Calu3 (cell line): ENCODE measurements at regions not wholly inside any gene's neighbourhood (a gene's known extent, or its start where the extent isn't known, plus 50 kb on each side); places are given as distances from the start of the nearest gene placed in this dataset.
A peak's percentile ranks its signal among the peaks of the same experiment; 100 is the strongest.

Experiments
- BruUV-seq: library from RNA; stranded (reverse); fragments of 400-500 nt; replicated peaks from 2 replicates; lab custom pipeline; 2021; lab: Mats Ljungman, UMichigan
- CTCF ChIA-PET: fragments of 300-600 bp; sonication (Branson Sonifier 250); formaldehyde crosslinking; loops from one replicate; lab custom pipeline; 2022; ENCODE audit warnings: antibody characterized with exemption; lab: Charles Lee
- DNase-seq: peaks from one replicate; pipeline ENCODE4 v3.0.0; 2022
- H3K27ac Mint-ChIP-seq: one replicate; pipeline ENCODE4 v1.8.0; 2022; ENCODE audit warnings: mixed read lengths; ENCODE audit not compliant: unreplicated experiment
- H3K27me3 Mint-ChIP-seq: one replicate; pipeline ENCODE4 v1.8.0; 2022; ENCODE audit warnings: mixed read lengths; ENCODE audit not compliant: unreplicated experiment
- H3K36me3 Mint-ChIP-seq: one replicate; pipeline ENCODE4 v1.8.0; 2022; ENCODE audit warnings: mild to moderate bottlenecking, moderate library complexity, mixed read lengths; ENCODE audit not compliant: insufficient read depth, unreplicated experiment
- H3K4me1 Mint-ChIP-seq: one replicate; pipeline ENCODE4 v1.8.0; 2022; ENCODE audit warnings: mild to moderate bottlenecking, low read depth, mixed read lengths; ENCODE audit not compliant: unreplicated experiment
- H3K4me3 Mint-ChIP-seq: one replicate; pipeline ENCODE4 v1.8.0; 2022; ENCODE audit warnings: mild to moderate bottlenecking, low read depth, moderate library complexity, mixed read lengths; ENCODE audit not compliant: unreplicated experiment
- H3K9me3 Mint-ChIP-seq: one replicate; pipeline ENCODE4 v1.8.0; 2022; ENCODE audit warnings: low read depth, mixed read lengths; ENCODE audit not compliant: unreplicated experiment
- CTCF ChIP-seq: fragments of 200-600 bp; IDR thresholded peaks from one replicate; pipeline ENCODE4 v1.8.0; 2022; ENCODE audit warnings: antibody characterized with exemption; ENCODE audit not compliant: unreplicated experiment
- intact Hi-C: fragments of 100-400 bp; cut with micrococcal nuclease; formaldehyde crosslinking; loops from one replicate; pipeline ENCODE4 v1.10.0; 2022; ENCODE audit not compliant: unreplicated experiment

- Mint-ChIP-seq H3K4me3 (no peak overlapping the region), H3K9me3 (no peaks in the 10 kb centered on the region), H3K27me3 (no peaks in the 10 kb centered on the region), H3K27ac (no peak overlapping the region), H3K4me1 (no peaks in the 10 kb centered on the region), H3K36me3 (no peaks in the 10 kb centered on the region)
- CTCF ChIA-PET, result no interaction called here
- DNase-seq, result no peak
- TF ChIP-seq CTCF, result no peak
- intact Hi-C loops, result no loop called here
- no TSS peak for BruUV-seq
Measured at GRCh38 chr4:105042451-105042850, 104.2 kb upstream of the TET2 start.

- H3K4me1 Mint-ChIP-seq, result no peaks in the 10 kb centered on the region
- no peak overlapping the region for H3K27ac Mint-ChIP-seq
- intact Hi-C loops, result no loop called here
Measured at GRCh38 chr4:105050896-105051295, 95.8 kb upstream of the TET2 start.

GRCh38 chr4:105057370-105058105 is 89.1 kb upstream of the TET2 start:
- Mint-ChIP-seq H3K27ac (peak overlapping the region; percentile 70), H3K9me3 (peaks cover 2% of the 10 kb centered on the region), H3K4me3 (no peak overlapping the region), H3K27me3 (no peaks in the 10 kb centered on the region), H3K36me3 (no peaks in the 10 kb centered on the region), H3K4me1 (peaks cover 31% of the 10 kb centered on the region)
- intact Hi-C loops, result no loop called here
- CTCF ChIA-PET, result interaction anchor here (0.7 kb wide), 1 partner anchor 50 kb away, joined by 3 read pairs; no protein-coding TSS in a partner anchor
- no peak for TF ChIP-seq CTCF
- BruUV-seq, result no TSS peak
- no peak for DNase-seq

More at GRCh38 chr4:105050896-105051295, 95.8 kb upstream of the TET2 start:
- CTCF ChIA-PET, result no interaction called here
- no peak overlapping the region for H3K4me3 Mint-ChIP-seq
- H3K9me3 Mint-ChIP-seq, result peaks cover 2% of the 10 kb centered on the region
- H3K36me3 Mint-ChIP-seq, result no peaks in the 10 kb centered on the region
- no peak for TF ChIP-seq CTCF
- BruUV-seq, result no TSS peak
- no peak for DNase-seq
- no peaks in the 10 kb centered on the region for H3K27me3 Mint-ChIP-seq

GRCh38 chr4:105058177-105058812 is 88.4 kb upstream of the TET2 start:
- no TSS peak for BruUV-seq
- Mint-ChIP-seq H3K9me3 (no peaks in the 10 kb centered on the region), H3K27me3 (no peaks in the 10 kb centered on the region), H3K36me3 (no peaks in the 10 kb centered on the region), H3K27ac (peak overlapping the region; percentile 70), H3K4me3 (no peak overlapping the region), H3K4me1 (peaks cover 31% of the 10 kb centered on the region)
- DNase-seq, result no peak
- intact Hi-C loops, result no loop called here
- CTCF ChIA-PET, result no interaction called here
- no peak for TF ChIP-seq CTCF
